ENCODE measurements at regions not wholly inside any gene's neighbourhood (a gene's known extent, or its start where the extent isn't known, plus 50 kb on each side); places are given as distances from the start of the nearest gene placed in this dataset.
A peak's percentile ranks its signal among the peaks of the same experiment; 100 is the strongest.
"Not testable (repeated sequence)": the region's sequence is repeated elsewhere in the genome, so short reads cannot be mapped to it uniquely, and the experiment has no call there.

GRCh38 chrX:150212672-150213480, 150.2 kb upstream of the MAMLD1 start:
- DNase-seq (ENCODE audit: low spot score), result no peak

GRCh38 chrX:150213481-150214030, 149.6 kb upstream of the MAMLD1 start:
- no peak for DNase-seq (ENCODE audit: low spot score)

GRCh38 chrX:150216000-150216399, 147.1 kb upstream of the MAMLD1 start:
- DNase-seq (ENCODE audit: low spot score), result not testable (repeated sequence)

- DNase-seq (ENCODE audit: low spot score), result no peak
Measured at GRCh38 chrX:150216716-150217115, 146.4 kb upstream of the MAMLD1 start.

- no peak for DNase-seq (ENCODE audit: low spot score)
Measured at GRCh38 chrX:150217609-150218008, 145.5 kb upstream of the MAMLD1 start.

GRCh38 chrX:150219374-150220185, 143.5 kb upstream of the MAMLD1 start:
- DNase-seq (ENCODE audit: low spot score), result no peak

- DNase-seq (ENCODE audit: low spot score), result peak; percentile 21
Measured at GRCh38 chrX:150223176-150224015, 139.7 kb upstream of the MAMLD1 start.

- DNase-seq (ENCODE audit: low spot score), result peak; percentile 16
Measured at GRCh38 chrX:150224676-150225075, 138.4 kb upstream of the MAMLD1 start.

- DNase-seq (ENCODE audit: low spot score), result peak; percentile 35
Measured at GRCh38 chrX:150225266-150225665, 137.9 kb upstream of the MAMLD1 start.

GRCh38 chrX:150225756-150226155, 137.4 kb upstream of the MAMLD1 start:
- DNase-seq (ENCODE audit: low spot score), result peak; percentile 35

- DNase-seq (ENCODE audit: low spot score), result peak; percentile 29
Measured at GRCh38 chrX:150226223-150226965, 136.7 kb upstream of the MAMLD1 start.

GRCh38 chrX:150227321-150227860, 135.7 kb upstream of the MAMLD1 start:
- peak; percentile 1 for DNase-seq (ENCODE audit: low spot score)

- DNase-seq (ENCODE audit: low spot score), result peak; percentile 22
Measured at GRCh38 chrX:150227873-150228410, 135.2 kb upstream of the MAMLD1 start.

GRCh38 chrX:150228431-150228830, 134.7 kb upstream of the MAMLD1 start:
- peak; percentile 5 for DNase-seq (ENCODE audit: low spot score)

GRCh38 chrX:150229030-150229429, 134.1 kb upstream of the MAMLD1 start:
- DNase-seq (ENCODE audit: low spot score), result peak; percentile 8

- peak; percentile 10 for DNase-seq (ENCODE audit: low spot score)
Measured at GRCh38 chrX:150229481-150229880, 133.6 kb upstream of the MAMLD1 start.

- peak; percentile 12 for DNase-seq (ENCODE audit: low spot score)
Measured at GRCh38 chrX:150230952-150231351, 132.2 kb upstream of the MAMLD1 start.

- peak; percentile 10 for DNase-seq (ENCODE audit: low spot score)
Measured at GRCh38 chrX:150231368-150231767, 131.7 kb upstream of the MAMLD1 start.

GRCh38 chrX:150232222-150232621, 130.9 kb upstream of the MAMLD1 start:
- peak; percentile 14 for DNase-seq (ENCODE audit: low spot score)

- DNase-seq (ENCODE audit: low spot score), result no peak
Measured at GRCh38 chrX:150234126-150234525, 129.0 kb upstream of the MAMLD1 start.

- DNase-seq (ENCODE audit: low spot score), result peak; percentile 19
Measured at GRCh38 chrX:150236327-150236726, 126.8 kb upstream of the MAMLD1 start.

Measured in ecto neural progenitor cell (in vitro differentiated cells).